ENCODE measurements at regions not wholly inside any gene's neighbourhood (a gene's known extent, or its start where the extent isn't known, plus 50 kb on each side); places are given as distances from the start of the nearest gene placed in this dataset.
"Not testable (repeated sequence)": the region's sequence is repeated elsewhere in the genome, so short reads cannot be mapped to it uniquely, and the experiment has no call there.

DNA sequence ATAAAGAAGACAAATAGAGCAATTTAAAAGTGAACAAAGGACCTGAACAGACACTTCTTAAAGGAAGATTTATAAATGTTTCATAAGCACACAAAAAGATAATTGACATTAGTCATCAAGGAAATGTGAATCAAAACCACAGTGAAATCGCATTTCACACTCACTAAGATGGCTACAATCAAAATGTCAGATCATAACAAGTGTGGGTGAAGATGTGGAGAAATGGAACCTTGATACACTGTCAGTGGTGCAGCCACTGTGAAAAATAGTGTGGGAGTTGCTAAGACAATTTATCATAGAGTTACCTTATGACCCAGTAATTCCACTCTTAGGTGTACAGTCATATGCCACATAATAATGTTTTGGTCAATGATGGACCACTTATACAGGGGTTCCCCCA lies 54.5 kb upstream of the HTR4 start:
- DNase-seq = no peak

DNA sequence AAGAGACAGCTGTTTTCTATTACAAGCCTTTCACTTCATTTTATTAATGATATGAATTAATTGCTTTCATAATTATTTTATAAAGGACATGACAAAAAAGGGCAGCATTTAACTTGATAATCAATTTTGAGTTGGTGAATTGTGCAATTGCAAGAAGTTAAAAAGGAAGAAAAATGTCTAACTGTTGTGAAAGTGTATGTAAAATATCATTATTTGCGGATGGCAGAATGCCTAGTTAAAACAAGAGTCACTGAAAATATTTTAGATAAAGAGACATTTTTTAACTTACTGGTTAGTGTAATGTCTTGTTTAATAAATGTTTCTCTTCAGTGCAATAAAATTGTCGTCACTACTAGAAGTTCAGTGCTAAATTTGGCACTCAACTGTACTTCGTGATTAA lies 57.6 kb upstream of the HTR4 start:
- no peak for DNase-seq

DNA sequence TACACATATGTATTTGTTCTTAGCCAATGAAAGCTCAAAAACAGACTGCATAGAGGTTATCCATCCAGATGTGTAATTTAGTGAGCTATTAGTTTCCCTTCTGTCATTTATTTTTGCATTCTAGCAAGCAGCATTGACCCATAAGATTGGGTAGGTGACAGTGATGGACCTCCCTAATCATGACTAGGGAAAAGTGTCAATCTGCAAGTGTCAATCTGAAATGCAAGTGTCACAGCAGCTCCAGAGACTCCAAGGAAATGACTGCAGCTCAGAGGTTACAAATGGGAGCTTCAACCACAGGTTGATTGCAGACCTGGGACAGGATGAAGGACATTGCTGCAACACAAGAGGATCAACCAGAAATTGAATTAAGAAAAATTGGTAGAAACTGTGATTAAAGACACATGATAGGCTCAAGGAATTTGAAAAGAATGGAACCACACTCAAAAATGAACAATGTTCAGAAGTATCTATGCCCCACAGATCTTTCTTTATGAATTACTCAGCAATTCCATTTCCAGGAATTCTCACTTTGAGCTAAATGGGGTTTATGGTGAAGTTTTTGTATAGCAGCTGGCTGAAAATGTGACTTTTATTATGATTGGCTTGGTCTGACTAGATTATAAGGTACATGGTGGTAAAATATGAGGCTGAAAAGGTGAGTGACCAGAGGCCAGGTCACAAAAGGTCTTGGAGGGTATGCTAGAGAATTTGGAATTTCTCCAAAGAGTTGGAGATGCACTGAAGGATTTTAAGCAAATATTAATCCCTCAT lies 59.6 kb upstream of the HTR4 start:
- DNase-seq = no peak

DNA sequence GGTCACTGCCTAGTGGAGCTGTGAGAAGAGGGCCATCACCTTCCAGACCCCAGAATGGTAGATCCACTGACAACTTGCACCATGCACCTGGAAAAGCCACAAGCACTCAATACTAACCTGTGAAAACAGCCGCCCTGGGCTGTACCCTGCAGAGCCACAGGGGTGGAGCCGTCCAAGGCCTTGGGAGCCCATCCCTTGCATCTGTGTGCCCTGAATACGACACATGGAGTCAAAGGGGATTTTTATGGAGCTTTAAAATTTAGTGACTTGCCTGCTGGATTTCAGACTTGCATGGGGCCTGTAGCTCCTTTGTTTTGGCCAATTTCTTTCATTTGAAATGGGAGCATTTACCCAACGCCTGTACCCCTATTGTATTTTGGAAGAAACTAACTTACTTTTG lies 62.4 kb upstream of the HTR4 start:
- DNase-seq = no peak

DNA sequence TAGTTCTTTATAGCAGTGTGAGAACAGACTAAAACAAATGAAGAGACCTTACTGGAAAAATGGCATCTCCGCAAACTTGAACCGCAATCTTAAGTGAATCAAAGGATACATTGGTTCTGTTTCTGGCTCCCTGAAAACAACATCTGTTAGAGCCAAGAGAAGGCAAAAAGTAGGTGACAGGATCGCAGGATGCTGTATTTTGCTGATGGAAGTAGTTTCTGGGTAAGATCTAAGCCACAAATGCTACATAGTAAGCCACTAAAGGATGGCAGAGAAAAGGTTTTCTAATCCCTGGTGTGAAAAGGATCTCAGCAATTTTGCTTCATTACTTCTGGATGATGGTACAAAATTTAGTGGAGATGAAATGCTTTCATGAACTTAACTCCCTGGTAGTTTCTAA lies 63.3 kb upstream of the HTR4 start:
- DNase-seq = no peak

DNA sequence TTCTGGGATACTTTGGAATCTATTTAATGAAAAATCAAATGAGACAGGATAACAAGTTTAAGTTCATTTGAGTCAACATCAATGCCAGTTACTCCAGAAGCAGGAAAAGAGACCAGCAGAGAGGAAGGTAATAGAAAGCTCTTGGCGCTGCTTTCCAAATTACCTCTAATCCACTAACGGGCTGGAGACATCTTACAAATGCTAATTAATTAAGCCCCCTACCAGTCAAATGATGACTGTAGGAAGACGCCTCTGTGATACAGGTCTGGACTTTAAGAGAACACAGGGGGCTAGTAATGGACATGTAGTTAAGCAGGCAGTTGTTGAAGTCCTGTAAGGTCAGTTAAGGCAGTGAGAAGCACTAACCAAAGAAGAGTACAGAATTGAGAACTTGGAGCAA lies 65.3 kb upstream of the HTR4 start:
- DNase-seq = no peak

DNA sequence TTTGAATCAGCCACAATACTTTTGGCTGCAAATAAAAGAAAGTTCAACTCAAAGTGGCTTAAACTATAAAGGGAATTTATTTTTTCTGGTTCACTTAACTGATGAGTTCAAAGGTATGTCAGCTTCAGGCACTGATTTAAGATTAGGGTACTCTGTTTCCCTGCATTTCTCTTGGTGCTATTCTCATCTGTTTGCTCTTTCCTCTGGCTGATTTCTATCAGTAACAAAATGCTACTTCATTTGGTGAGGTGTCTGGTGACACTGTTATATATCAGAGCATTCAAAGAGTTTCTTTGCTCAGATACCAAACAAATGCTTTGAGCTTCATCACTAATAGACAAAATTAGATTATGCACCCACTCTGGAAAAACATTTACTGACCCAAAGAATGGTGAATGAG lies 65.9 kb upstream of the HTR4 start:
- DNase-seq = no peak

DNA sequence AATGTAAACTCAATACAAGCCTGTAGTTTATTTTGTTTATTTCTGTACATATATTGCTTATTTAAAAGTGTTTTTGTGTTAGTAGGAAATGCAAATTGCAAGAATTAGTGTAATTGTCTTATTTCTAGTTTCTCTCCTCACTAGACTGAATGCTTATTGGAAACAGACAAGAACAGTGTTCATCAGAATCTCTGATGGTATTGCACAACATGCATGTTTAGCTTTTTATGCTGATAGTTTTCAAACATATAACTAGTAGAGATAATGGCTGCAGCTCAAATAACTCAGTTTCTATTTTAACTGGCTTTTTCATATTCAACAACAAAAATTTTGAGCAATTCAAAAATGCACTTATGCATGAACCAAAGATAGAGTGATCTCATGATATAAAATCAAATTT lies 68.8 kb upstream of the HTR4 start:
- DNase-seq = no peak

DNA sequence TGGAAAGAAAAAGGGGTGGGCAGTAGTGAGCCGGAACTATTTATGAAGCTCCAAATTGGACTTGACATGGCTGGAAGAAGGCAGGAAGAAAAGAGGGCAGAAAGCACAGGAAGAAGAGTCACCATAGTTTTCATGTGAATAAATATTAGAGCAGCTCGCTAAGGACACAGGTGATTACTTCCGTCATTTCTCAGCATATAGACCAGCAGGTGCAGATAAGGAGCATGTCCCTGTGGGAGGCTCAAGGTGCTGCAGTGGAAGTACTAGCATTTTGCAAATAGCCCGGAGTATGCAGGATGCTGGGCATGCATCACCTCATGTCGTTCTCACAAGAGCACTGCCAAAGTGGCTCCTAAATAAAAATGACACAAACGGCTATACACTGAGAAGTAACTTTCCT lies 71.3 kb upstream of the HTR4 start:
- DNase-seq = no peak

DNA sequence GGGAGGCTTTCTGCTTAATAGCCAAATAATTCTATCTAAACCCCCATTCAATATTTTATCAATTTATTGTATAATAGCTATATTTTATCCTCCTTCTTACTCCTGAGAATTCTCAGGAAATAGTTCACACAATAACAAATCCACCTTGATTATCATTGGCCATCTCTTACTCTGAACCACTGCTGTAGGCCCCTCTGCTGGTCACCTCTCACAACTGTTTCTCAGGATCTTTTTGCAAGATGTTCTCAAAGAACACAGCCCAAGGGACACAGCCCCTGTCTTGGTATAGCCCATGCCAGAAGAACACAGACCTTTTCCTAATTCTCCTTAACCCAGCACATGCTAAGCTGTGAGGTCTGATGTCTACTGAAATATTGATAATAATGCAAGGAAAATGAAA lies 74.9 kb upstream of the HTR4 start:
- DNase-seq = no peak

DNA sequence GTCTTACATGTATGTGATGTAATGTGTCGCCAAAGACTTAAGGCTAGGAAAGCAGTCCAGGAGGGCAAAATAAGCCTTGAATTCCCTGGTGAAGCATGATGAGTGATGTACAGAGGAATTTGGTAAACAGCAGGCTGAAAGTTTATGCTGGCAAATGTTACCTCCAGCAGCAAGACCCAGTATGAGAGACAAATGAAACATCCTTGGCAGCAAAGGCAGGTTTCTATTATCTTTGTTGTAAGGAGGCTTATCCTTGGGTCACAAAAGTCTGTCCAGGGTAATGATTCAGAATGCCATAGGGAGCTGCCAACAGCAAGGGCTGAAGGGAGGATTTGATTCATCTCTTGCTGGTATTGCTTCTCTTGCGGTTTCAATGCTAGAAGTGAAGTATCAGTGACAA lies 75.9 kb upstream of the HTR4 start:
- no peak for DNase-seq

DNA sequence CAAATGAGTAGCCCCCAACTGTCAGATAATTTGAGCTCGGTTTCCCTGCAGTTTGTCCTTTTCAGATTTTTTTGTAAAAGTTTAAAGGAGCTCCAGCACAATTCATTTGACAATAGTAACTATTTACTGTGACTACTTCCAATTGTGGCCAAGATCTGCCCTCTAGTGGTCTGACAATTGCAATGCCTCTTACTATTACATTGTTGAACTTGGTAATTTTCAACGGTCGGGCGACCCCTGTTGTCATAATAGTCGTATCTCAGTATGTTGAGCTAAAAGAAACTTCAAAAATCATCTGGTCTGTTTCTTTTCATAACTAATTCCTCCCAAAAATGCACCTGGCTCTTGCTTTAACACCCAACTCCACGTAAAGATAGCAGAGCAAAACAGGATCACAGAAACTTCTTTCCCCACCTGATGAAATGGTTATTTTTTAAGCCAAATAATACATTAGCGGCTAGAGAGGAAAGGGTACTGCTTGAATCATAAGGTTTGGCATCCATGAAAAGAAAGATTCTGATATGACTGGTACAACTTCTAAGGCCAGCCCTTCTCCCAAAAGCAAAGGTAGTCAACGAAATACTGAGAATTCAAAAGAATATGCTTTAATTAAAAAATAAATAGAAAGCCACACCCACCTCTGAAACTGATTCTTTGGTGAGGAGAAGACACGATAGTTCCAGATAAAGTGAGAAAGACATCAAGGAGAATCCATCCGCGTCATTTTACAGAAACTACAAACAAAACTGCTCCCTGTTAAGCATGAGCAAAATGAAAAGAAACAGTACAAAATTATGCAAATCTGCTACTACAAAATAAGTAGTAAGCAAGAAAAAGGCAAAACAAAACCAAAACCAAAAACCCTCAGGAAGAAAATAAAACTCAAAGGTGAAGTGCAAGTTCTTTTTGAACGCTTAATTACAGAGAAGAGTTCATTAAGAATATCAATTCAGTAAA lies 76.9 kb upstream of the HTR4 start:
- peak; percentile 88 to 93 (median 92) for DNase-seq

DNA sequence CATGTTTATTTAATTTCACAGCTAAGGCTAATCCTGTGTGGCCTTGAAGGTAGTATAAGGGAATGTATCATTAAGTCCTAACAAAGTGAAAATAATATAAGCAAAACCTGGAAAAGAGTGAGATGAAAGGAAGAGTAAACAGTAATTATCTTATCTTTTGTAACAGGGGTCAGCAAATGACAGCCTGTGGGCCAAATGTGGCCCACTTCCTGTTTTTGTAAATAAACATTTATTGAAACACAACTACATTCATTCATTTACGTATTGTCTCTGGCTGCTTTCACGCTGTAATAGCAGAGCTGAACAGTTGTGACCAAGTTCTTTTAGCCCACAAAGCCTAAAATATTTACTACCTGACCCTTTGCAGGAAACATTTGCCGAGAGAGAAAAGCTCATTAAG lies 78.4 kb upstream of the HTR4 start:
- no peak for DNase-seq

DNA sequence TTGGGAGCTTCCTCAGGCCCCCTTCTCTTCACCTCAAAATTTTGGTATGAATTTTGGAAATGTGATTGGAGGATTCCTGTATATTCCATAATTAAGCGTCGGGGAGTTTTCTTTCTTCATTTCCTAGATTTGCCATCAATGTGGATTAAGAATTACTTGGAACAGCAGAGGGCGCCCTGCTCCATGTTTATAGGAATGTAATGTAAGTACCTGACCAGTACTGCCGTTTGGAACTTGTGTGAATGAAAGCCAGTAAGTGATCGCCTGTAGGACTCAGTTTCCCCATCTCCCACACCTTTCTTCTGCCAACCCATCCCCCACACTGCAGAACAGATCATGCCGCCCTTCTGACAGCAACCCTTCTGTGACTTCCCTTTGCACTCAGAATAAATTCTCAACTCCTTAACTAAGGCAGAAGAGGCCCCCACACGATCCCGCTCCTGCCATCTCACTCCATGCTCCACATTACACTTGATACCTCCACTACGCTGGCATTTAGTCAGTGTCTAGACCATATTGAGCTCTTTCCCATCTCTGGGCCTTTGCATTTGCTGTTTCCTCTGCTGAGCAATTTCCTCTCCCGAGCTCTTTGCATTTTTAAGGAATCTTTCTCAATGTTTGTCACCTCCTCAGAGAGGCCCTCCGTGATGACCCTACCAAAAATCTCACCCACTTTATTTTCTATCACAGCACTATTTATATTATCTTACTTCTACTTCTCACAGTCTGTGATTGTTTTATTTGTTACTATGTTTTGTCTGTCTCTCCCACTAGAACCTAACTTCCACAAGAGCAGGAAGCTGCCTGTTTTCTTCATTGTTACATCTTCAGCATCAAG lies 79.5 kb upstream of the HTR4 start:
- peak; percentile 89 to 90 (median 90) for DNase-seq

DNA sequence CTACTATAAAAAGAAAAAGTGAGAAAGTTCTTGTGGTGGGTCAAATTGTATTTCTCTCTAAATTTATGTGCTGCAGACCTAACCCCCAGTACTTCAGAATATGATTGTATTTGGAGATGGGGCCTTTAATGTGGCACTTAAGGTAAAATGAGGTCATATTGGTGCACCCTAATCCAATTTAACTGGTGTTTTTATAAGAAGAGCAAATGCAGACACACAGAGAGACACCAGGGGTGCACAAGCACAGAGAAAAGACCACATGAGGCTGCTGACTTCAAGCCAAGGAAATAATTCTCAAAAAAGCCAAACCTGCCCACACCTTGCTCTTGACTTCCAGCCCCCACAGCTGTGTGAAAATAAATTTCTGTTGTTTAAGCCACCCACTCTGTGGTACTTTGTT lies 80.2 kb upstream of the HTR4 start:
- no peak for DNase-seq

DNA sequence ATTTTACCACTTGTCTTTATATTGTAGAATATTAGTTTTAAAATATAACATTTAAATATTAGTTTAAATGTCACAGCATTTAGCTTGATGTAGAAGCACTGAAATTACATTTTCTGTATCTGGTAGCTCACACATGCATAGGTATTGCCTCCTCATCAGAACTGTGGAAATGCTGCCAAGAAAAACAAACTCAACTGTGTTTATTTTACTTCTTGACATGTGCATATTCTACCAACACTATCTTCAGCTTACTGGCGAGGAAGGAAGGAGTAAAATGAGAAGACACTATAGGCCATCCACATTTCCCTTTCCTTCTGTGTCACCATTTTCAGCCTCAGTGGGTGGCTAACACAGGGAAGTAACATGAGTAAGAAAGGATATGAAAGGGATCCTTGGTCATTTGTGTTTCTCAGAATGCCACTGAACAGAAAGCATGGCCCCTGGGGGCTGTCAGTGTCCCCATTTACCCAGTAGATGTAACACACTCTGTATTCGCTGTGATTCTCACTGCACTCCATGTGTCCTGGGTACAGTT lies 81.0 kb upstream of the HTR4 start:
- DNase-seq = peak; percentile 62 to 81 (median 76)

DNA sequence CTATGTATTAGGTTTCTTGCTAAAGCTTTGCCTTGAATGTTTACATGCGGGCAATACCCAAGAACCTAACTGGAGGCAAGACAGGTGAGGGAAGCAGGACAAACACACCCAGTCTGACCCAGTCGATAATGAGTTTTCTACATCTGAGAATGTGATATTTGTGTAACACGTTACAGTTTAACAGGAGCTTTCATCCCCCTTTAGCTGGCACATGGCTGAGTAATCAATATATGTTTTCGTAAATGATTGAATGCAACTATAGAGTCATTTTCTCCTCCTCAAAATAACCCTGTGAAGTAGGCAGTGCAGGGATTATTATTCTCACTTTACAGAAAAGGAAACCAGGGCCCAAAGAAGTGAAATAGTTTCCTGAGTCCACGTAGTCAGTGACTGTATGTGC lies 84.7 kb upstream of the HTR4 start:
- DNase-seq = no peak

DNA sequence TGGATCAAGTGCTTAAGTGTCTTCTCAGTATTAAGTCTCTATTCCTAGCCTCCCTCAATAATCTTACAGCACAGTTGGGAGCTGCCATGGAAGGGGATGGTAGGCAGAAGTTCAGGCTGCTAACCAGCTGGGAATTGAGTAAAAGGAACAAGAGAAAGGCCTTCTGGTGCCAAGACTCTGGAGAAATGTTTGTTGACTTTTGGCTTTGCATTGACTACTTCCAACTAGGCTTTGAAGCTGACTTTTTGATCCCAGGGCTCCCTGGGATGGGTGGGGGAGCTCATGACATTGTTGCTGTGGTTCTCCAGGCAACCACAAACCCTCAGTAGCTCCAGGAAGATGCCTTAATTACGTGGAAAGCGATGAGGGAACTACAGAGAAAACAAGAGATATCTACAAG lies 85.2 kb upstream of the HTR4 start:
- no peak for DNase-seq

DNA sequence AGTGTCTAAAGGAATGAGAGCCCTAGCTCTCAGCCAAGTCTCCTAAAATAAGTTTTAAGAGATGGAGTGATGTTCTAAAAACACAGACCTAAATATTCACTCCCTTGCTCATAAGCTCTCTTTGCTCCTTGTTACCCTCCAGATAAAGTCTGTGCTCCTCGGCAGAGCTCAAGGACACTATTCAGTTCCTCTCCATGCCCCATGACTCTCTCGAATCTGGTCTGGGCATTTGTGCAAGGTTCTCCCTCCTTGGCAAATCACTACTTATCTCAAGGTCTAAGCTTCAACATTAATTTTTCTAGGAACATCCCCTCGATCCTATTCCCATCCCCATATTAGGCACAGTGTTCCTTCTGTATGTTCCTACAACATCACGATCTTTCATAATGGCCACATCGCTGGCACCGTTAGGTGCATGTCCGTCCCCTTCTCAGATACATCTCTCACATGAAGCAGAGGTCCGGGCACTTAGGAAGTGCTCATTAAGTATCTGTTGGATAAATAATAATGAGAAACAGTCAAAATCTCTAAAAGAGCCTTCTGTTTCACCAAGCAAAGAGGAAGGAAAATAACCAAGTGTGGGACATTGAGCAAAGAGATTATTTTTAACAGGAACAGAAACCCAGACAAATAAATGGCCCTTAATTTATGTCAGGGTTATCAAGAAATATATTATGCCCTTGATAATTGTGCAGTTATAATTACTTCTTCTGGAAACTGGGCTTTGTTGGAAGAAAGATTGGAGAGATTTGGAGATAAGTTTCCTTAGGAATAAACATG lies 85.9 kb upstream of the HTR4 start:
- peak; percentile 38 for DNase-seq

DNA sequence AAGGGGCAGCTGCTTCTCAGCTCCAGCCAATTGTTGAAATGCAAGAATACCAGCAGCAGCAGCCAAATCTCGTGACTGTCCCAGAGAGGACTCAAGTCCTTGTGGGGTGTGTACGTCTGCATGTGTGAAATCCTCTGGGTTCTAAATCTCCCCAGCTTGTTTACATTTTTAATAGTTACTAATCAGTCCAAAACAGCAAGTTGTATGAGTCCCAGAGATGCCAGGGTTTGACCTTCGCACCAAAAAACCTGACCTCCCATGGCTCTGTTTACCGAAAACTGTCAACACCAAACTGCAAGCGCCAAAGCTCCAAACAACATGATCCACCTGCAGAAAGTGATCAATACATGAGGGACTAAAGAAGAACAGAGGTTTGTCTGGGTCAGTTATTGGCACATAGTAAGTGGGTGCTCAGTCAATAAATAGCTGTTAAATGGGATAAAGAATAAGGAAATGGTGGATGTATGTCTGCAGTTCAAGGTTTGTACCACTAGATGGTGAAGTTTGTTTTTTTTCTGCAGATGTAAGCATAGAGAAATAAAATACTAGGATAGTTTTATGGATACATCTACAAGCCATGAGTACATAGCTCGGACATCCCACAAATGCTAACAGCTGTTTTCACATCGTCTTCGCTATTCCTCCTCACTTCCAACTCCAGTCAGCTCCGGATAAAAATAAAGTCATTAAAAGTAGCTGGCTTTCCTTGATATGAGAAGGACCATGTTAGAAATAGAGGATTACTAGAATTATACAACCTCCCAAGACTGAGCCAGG lies 85.3 kb upstream of the ADRB2 start:
- peak; percentile 58 to 78 (median 75) for DNase-seq

DNA sequence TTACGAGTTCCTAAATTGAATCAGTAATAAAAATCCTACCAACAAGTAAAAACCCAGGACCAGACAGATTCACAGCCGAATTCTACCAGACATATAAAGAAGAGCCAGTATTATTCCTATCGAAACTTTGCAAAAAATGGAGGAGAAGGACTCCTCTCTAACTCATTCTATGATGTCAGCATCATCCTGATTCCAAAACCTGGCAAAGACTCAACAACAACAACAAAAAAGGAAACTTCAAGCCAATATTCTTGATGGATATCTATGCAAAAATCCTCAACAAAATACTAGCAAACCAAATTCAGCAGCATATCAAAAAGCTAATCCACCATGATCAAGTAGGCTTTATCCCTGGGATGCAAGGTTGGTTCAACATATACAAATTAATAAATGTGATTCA lies 84.6 kb upstream of the ADRB2 start:
- not testable (repeated sequence) for DNase-seq

Measured in suppressor macrophage treated with lipopolysaccharide for 1 hour (primary cell).